GM20000 (cell line): ENCODE measurements at regions not wholly inside any gene's neighbourhood (a gene's known extent, or its start where the extent isn't known, plus 50 kb on each side); places are given as distances from the start of the nearest gene placed in this dataset.
A peak's percentile ranks its signal among the peaks of the same experiment; 100 is the strongest.

Source experiments
- DNase-seq: peaks from one replicate; pipeline ENCODE4 v3.0.0; 2012; ENCODE audit warnings: low spot score
- CTCF ChIP-seq: IDR thresholded peaks from 2 replicates; pipeline ENCODE4 v1.5.1; 2012; ENCODE audit warnings: mild to moderate bottlenecking, control low read depth; ENCODE audit errors: extremely low read depth, missing control alignments

- no peak for TF ChIP-seq CTCF
- DNase-seq = peak; percentile 32
Observed at GRCh38 chr6:82419132-82419581, 55.5 kb downstream of the TPBG start.

- no peak for DNase-seq
- TF ChIP-seq CTCF = no peak
Observed at GRCh38 chr6:82419859-82420258, 56.2 kb downstream of the TPBG start.

- TF ChIP-seq CTCF = no peak
- no peak for DNase-seq
Observed at GRCh38 chr6:82430611-82431010, 67.0 kb downstream of the TPBG start.

GRCh38 chr6:82436740-82437139, 73.1 kb downstream of the TPBG start:
- no peak for DNase-seq
- TF ChIP-seq CTCF = no peak

- DNase-seq = no peak
- TF ChIP-seq CTCF = no peak
Observed at GRCh38 chr6:82437701-82438100, 74.1 kb downstream of the TPBG start.

GRCh38 chr6:82441047-82441855, 77.6 kb downstream of the TPBG start:
- TF ChIP-seq CTCF = no peak
- DNase-seq = no peak

- DNase-seq = no peak
Observed at GRCh38 chr6:82442061-82442719, 78.6 kb downstream of the TPBG start.

More at GRCh38 chr6:82442061-82442719, 78.6 kb downstream of the TPBG start:
- TF ChIP-seq CTCF = no peak
